Sigmoid colon (tissue), 4 donors: ENCODE measurements at regions not wholly inside any gene's neighbourhood (a gene's known extent, or its start where the extent isn't known, plus 50 kb on each side); places are given as distances from the start of the nearest gene placed in this dataset.

Experiments
- CTCF ChIP-seq, 4 experiments: fragments of 450-650 bp in 3 of 4; fragments of 200-600 bp in 1 of 4; IDR thresholded peaks; one replicate each; pipeline ENCODE4 v1.5.1; 2016 to 2019; ENCODE audit warnings: antibody characterized with exemption in 4 of 4, mild to moderate bottlenecking in 3 of 4, moderate library complexity in 2 of 4
- POLR2A ChIP-seq, 2 donors: fragments of 450-650 bp; IDR thresholded peaks; one replicate each; pipeline ENCODE4 v1.6.1; 2016; ENCODE audit warnings: antibody characterized with exemption in 2 of 2, mild to moderate bottlenecking in 2 of 2, moderate library complexity in 2 of 2
- POLR2AphosphoS5 ChIP-seq, 4 donors: sonication (generic); formaldehyde crosslinking; IDR thresholded peaks; one replicate each; pipeline ENCODE4 v1.6.1; 2017; ENCODE audit warnings: antibody characterized with exemption in 4 of 4

GRCh38 chr9:88278036-88278435 lies 110.2 kb upstream of the SPIN1 start:
- TF ChIP-seq CTCF (IDR thresholded peaks at IDR 0.05), result no peak
- no peak for TF ChIP-seq POLR2A (IDR thresholded peaks at IDR 0.05)
- TF ChIP-seq POLR2AphosphoS5 (IDR thresholded peaks at IDR 0.05), result no peak
